HFFc6 (cell line): ENCODE measurements at regions not wholly inside any gene's neighbourhood (a gene's known extent, or its start where the extent isn't known, plus 50 kb on each side); places are given as distances from the start of the nearest gene placed in this dataset.

Source experiments
- DNase-seq: peaks from one replicate; pipeline ENCODE4 v3.0.0-alpha.2; 2018
- H3K27ac Mint-ChIP-seq: 2 replicates; pipeline ENCODE4 v1.8.0; 2020; ENCODE audit warnings: mild to moderate bottlenecking, mixed read lengths
- H3K27me3 Mint-ChIP-seq: 2 replicates; pipeline ENCODE4 v1.8.0; 2021; ENCODE audit warnings: mild to moderate bottlenecking, moderate library complexity, mixed read lengths; ENCODE audit not compliant: insufficient read depth
- H3K36me3 Mint-ChIP-seq: 2 replicates; pipeline ENCODE4 v1.8.0; 2021; ENCODE audit warnings: low read depth, mixed read lengths
- H3K4me1 Mint-ChIP-seq: 2 replicates; pipeline ENCODE4 v1.8.0; 2020; ENCODE audit warnings: low read depth, mixed read lengths
- H3K4me3 Mint-ChIP-seq: 2 replicates; pipeline ENCODE4 v1.8.0; 2020; ENCODE audit warnings: mild to moderate bottlenecking, moderate library complexity, mixed read lengths
- H3K9me3 Mint-ChIP-seq: 2 replicates; pipeline ENCODE4 v1.8.0; 2020; ENCODE audit warnings: mild to moderate bottlenecking, mixed read lengths
- TF ChIP-seq, protein P1 (sequence below): fragments of 200-600 bp; sonication (generic); IDR thresholded peaks from 2 replicates; pipeline ENCODE4 v1.5.0; 2021; ENCODE audit warnings: antibody characterized with exemption, mild to moderate bottlenecking

DNA sequence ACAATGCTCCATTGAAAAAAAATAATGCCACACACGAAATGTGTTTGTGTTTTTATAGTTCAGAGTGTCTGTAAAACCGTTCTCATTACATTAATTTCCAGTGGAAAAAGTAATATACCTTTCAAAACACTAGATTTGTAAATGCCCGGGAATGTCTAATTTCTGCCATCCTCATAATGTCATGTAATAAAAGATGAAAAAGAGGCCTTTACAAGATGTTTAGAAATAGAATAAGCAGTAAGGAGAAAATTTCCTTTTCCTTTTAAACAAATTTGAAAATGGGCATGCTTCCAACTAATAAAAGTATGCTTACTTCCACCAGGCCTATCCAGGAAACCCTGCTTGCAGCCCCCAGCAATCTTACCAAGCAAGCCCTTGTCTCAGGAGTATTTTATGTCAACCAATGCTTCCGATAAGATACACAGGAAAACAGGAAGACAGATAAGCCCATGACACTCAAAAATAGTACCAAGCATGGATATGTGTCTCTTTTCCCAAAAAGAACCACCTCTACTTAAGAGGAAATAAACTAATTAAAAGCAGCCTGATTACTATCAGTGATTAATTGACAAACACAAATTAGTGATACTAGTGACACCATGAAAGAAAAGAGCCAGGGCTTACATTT, 894.7 kb upstream of the INTU start:
- TF ChIP-seq, protein P1, sequence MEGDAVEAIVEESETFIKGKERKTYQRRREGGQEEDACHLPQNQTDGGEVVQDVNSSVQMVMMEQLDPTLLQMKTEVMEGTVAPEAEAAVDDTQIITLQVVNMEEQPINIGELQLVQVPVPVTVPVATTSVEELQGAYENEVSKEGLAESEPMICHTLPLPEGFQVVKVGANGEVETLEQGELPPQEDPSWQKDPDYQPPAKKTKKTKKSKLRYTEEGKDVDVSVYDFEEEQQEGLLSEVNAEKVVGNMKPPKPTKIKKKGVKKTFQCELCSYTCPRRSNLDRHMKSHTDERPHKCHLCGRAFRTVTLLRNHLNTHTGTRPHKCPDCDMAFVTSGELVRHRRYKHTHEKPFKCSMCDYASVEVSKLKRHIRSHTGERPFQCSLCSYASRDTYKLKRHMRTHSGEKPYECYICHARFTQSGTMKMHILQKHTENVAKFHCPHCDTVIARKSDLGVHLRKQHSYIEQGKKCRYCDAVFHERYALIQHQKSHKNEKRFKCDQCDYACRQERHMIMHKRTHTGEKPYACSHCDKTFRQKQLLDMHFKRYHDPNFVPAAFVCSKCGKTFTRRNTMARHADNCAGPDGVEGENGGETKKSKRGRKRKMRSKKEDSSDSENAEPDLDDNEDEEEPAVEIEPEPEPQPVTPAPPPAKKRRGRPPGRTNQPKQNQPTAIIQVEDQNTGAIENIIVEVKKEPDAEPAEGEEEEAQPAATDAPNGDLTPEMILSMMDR: no peak

DNA sequence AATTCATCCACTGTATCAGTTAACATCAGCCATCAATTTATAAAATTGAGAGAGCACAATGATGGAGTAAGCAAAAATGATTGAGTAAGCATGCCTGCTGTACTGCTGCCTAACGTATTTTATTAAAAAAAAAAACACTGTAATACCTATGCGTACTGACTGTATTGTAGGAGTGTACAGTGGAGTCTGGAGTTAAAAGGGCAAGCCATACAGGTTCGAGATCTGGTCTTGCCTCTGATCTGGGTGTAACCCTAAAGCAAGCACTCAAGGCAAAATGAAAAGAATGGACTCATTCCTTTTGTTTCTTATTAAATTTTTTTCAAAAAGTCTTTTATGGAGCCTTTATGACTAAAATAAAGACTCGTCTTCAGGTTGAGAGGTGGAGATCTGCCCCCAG, 894.2 kb upstream of the INTU start:
- H3K4me1 Mint-ChIP-seq: peaks cover 9% of the 10 kb centered on the region

More for the DNA sequence above, 894.7 kb upstream of the INTU start:
- Mint-ChIP-seq H3K9me3 (no peaks in the 10 kb centered on the region), H3K27ac (no peak overlapping the region), H3K27me3 (no peaks in the 10 kb centered on the region), H3K36me3 (no peaks in the 10 kb centered on the region), H3K4me3 (no peak overlapping the region), H3K4me1 (peaks cover 12% of the 10 kb centered on the region)
- no peak for DNase-seq

DNA sequence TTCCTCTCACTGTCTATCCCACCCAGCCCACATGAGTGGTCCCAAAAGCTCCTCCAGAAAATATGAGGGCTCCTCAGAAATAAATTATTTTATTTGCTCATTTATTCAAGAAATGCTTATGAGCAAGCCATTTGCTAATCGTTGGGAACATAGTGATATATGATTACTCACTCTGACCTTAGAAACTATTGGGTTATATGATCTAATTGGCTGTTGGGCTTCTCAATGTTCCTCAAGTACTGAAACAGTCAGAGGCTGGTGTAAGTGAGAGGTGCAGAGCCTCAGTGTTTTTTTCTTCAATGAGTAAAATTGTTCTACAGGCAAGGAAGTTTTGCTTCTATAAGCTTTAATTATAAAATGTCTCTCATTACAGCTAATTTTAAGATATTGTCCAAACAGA, 893.8 kb upstream of the INTU start:
- TF ChIP-seq, protein P1: no peak
- peak; percentile 7 for DNase-seq
- H3K27me3 Mint-ChIP-seq: no peaks in the 10 kb centered on the region
- no peaks in the 10 kb centered on the region for H3K9me3 Mint-ChIP-seq
- peaks cover 9% of the 10 kb centered on the region for H3K4me1 Mint-ChIP-seq
- no peak overlapping the region for H3K27ac Mint-ChIP-seq
- no peak overlapping the region for H3K4me3 Mint-ChIP-seq
- no peaks in the 10 kb centered on the region for H3K36me3 Mint-ChIP-seq

More for the DNA sequence above, 894.2 kb upstream of the INTU start:
- Mint-ChIP-seq H3K4me3 (no peak overlapping the region), H3K36me3 (no peaks in the 10 kb centered on the region), H3K27me3 (no peaks in the 10 kb centered on the region), H3K9me3 (no peaks in the 10 kb centered on the region), H3K27ac (no peak overlapping the region)
- TF ChIP-seq, protein P1: no peak
- no peak for DNase-seq

DNA sequence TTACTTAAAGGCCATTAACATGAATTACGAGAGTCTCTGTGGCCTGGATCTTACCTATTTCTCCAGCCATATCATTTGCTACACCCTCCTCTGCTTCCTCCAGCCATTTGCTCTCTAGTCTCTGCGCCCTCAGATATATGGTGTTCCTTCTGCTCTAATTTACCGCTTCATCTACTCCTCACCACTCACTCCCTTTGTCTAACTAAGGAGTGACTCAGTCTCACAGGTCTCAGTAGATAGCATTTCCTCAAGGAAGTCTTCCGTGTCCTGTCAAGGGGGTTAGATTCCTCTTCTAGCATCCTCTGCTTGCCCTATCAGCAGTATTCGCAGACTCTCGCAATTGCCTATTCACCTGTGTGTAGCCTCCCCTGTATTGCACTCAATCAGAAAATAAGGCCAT, 892.1 kb upstream of the INTU start:
- Mint-ChIP-seq H3K4me1 (peaks cover 9% of the 10 kb centered on the region), H3K27ac (no peak overlapping the region), H3K9me3 (peaks cover 5% of the 10 kb centered on the region; the same call in 1 of the 2 replicates), H3K27me3 (no peaks in the 10 kb centered on the region), H3K36me3 (no peaks in the 10 kb centered on the region), H3K4me3 (no peak overlapping the region)
- TF ChIP-seq, protein P1: no peak
- DNase-seq: no peak

DNA sequence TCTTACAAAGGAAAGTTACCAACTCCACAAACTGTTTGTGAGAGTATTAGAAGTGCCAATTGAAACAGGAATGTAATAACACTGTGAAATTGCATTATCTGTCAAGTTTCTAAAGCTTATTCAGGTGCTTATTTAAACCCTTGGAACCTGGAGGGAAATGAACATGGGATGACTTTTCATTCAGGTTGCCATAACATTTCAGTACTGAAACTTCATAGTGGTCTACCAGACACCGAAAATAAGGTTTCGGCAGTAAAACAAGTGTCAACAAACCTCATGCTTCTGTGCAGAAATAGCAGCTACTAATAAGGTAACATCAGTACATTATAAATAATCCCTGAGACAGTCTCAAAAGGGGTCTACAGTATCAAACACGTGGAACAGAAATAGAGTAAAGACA, 890.7 kb upstream of the INTU start:
- Mint-ChIP-seq H3K36me3 (peaks cover 10% of the 10 kb centered on the region), H3K9me3 (peaks cover 7% of the 10 kb centered on the region; the same call in 1 of the 2 replicates), H3K4me1 (peaks cover 9% of the 10 kb centered on the region), H3K4me3 (no peak overlapping the region), H3K27me3 (no peaks in the 10 kb centered on the region), H3K27ac (no peak overlapping the region)
- DNase-seq: no peak
- TF ChIP-seq, protein P1: no peak
